ENCODE measurements at regions not wholly inside any gene's neighbourhood (a gene's known extent, or its start where the extent isn't known, plus 50 kb on each side); places are given as distances from the start of the nearest gene placed in this dataset.
"Not testable (repeated sequence)": the region's sequence is repeated elsewhere in the genome, so short reads cannot be mapped to it uniquely, and the experiment has no call there.

DNA sequence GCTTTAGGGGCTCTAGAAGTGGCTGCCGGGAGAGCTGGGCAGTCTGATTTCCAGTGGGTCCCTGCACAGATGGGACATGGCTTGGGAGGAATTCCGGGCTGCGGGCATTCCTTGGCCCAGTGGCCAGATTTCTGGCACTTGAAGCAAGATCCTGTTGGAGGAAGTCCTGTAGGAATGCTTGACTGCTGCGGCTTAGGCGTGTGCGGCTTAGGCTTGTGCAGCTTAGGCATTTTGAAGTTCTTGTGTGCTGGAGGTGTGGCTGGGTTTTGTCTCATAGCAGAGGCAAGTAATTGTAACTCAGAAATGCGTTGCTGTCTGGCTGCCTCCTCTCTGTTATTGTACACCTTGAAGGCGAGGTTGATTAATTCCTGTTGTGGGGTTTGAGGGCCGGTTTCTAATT lies 171.5 kb downstream of the UNC5CL start:
- TF ChIP-seq, protein P1, sequence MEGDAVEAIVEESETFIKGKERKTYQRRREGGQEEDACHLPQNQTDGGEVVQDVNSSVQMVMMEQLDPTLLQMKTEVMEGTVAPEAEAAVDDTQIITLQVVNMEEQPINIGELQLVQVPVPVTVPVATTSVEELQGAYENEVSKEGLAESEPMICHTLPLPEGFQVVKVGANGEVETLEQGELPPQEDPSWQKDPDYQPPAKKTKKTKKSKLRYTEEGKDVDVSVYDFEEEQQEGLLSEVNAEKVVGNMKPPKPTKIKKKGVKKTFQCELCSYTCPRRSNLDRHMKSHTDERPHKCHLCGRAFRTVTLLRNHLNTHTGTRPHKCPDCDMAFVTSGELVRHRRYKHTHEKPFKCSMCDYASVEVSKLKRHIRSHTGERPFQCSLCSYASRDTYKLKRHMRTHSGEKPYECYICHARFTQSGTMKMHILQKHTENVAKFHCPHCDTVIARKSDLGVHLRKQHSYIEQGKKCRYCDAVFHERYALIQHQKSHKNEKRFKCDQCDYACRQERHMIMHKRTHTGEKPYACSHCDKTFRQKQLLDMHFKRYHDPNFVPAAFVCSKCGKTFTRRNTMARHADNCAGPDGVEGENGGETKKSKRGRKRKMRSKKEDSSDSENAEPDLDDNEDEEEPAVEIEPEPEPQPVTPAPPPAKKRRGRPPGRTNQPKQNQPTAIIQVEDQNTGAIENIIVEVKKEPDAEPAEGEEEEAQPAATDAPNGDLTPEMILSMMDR (IDR thresholded peaks at IDR 0.05; ENCODE audit: insufficient read depth, low read depth, low read length), result not testable (repeated sequence)
- TF ChIP-seq EZH2 (IDR thresholded peaks at IDR 0.05; ENCODE audit: insufficient read depth, low read length), result not testable (repeated sequence)

Data from astrocyte (in vitro differentiated cells and primary cell).